GM23338 (cell line): ENCODE measurements at regions not wholly inside any gene's neighbourhood (a gene's known extent, or its start where the extent isn't known, plus 50 kb on each side); places are given as distances from the start of the nearest gene placed in this dataset.

Source experiments
- ATAC-seq: fragments of 200-7000 bp; cut with Tn5 transposase; 3 replicates; pipeline ENCODE4 v1.9.1; 2020
- DNase-seq: peaks from one replicate; pipeline ENCODE4 v3.0.0-alpha.2; 2015; ENCODE audit warnings: low spot score
- H2AFZ ChIP-seq: fragments of 200-600 bp; sonication (generic); 2 replicates; pipeline ENCODE4 v1.8.0; 2016; ENCODE audit warnings: antibody characterized with exemption, mild to moderate bottlenecking, moderate library complexity
- H3F3A ChIP-seq: fragments of 200-600 bp; sonication (generic); replicated peaks from 2 replicates; pipeline ENCODE4 v1.8.0; 2017; ENCODE audit warnings: antibody characterized with exemption, mixed run types, low read depth
- H3K27ac ChIP-seq: fragments of 200-600 bp; sonication (generic); 2 replicates; pipeline ENCODE4 v1.6.1; 2016; ENCODE audit warnings: low read depth
- H3K27me3 ChIP-seq: fragments of 200-600 bp; sonication (generic); 2 replicates; pipeline ENCODE4 v1.8.0; 2016; ENCODE audit warnings: mild to moderate bottlenecking, mixed run types, moderate library complexity; ENCODE audit not compliant: insufficient read depth
- H3K36me3 ChIP-seq: fragments of 200-600 bp; sonication (generic); 2 replicates; pipeline ENCODE4 v1.8.0; 2016; ENCODE audit warnings: mild to moderate bottlenecking; ENCODE audit not compliant: insufficient read depth
- H3K4me1 ChIP-seq: fragments of 200-600 bp; sonication (generic); 2 replicates; pipeline ENCODE4 v1.8.0; 2016; ENCODE audit warnings: mild to moderate bottlenecking, moderate library complexity; ENCODE audit not compliant: insufficient read depth
- H3K4me2 ChIP-seq: fragments of 200-600 bp; sonication (generic); 2 replicates; pipeline ENCODE4 v1.7.1; 2017; ENCODE audit warnings: mixed run types
- H3K4me3 ChIP-seq: fragments of 200-600 bp; sonication (generic); 2 replicates; pipeline ENCODE4 v1.6.1; 2016; ENCODE audit warnings: mixed run types
- H3K79me2 ChIP-seq: fragments of 200-600 bp; sonication (generic); replicated peaks from 2 replicates; pipeline ENCODE4 v1.8.0; 2017; ENCODE audit warnings: mild to moderate bottlenecking; ENCODE audit not compliant: insufficient read depth
- H3K9me2 ChIP-seq: fragments of 200-600 bp; sonication (generic); 2 replicates; pipeline ENCODE4 v1.8.0; 2017; ENCODE audit not compliant: insufficient read depth
- H4K20me1 ChIP-seq: fragments of 200-600 bp; sonication (generic); replicated peaks from 2 replicates; pipeline ENCODE4 v1.8.0; 2017; ENCODE audit warnings: mild to moderate bottlenecking; ENCODE audit not compliant: insufficient read depth
- H3K27ac Mint-ChIP-seq: 2 replicates; pipeline ENCODE4 v1.8.0; 2020; ENCODE audit warnings: inconsistent platforms, mild to moderate bottlenecking, moderate library complexity, mixed read lengths
- H3K27me3 Mint-ChIP-seq: 3 replicates; pipeline ENCODE4 v1.8.0; 2022; ENCODE audit warnings: low read depth, mild to moderate bottlenecking, moderate library complexity, mixed read lengths, inconsistent platforms; ENCODE audit not compliant: insufficient read depth, poor library complexity
- H3K36me3 Mint-ChIP-seq: 3 replicates; pipeline ENCODE4 v1.8.0; 2021; ENCODE audit warnings: low read depth, mild to moderate bottlenecking, inconsistent platforms, moderate library complexity, mixed read lengths
- H3K4me1 Mint-ChIP-seq: 3 replicates; pipeline ENCODE4 v1.8.0; 2020; ENCODE audit warnings: mild to moderate bottlenecking, inconsistent platforms, mixed read lengths
- H3K4me3 Mint-ChIP-seq: 3 replicates; pipeline ENCODE4 v1.8.0; 2021; ENCODE audit warnings: moderate library complexity, mild to moderate bottlenecking, inconsistent platforms, mixed read lengths
- H3K9me3 Mint-ChIP-seq: 3 replicates; pipeline ENCODE4 v1.8.0; 2020; ENCODE audit warnings: moderate library complexity, mild to moderate bottlenecking, inconsistent platforms, mixed read lengths
- EZH2 ChIP-seq: fragments of 200-600 bp; sonication (generic); IDR thresholded peaks from one replicate; pipeline ENCODE4 v1.8.0; 2017; ENCODE audit warnings: antibody characterized with exemption, mild to moderate bottlenecking, low read depth; ENCODE audit not compliant: unreplicated experiment
- JUNB ChIP-seq: IDR thresholded peaks from one replicate; pipeline ENCODE4 v1.6.1; 2016; ENCODE audit warnings: antibody characterized with exemption; ENCODE audit not compliant: unreplicated experiment
- NANOG ChIP-seq: IDR thresholded peaks from 2 replicates; pipeline ENCODE4 v1.6.1; 2016; ENCODE audit warnings: antibody characterized with exemption, borderline replicate concordance
- ZNF114 ChIP-seq: fragments of 250-450 bp; sonication (Bioruptor Pico); IDR thresholded peaks from 2 replicates; pipeline ENCODE4 v1.5.0; 2020; ENCODE audit warnings: mild to moderate bottlenecking, moderate library complexity
- TF ChIP-seq, protein P1 (sequence below), 2 experiments: fragments of 200-600 bp in 1 of 2; sonication (generic) in 1 of 2; conservative IDR thresholded peaks; 2 replicates each; pipeline versions ENCODE4 v1.5.1 to v1.6.1; 2016 to 2017; ENCODE audit warnings: antibody characterized with exemption in 2 of 2, low read depth in 2 of 2, mild to moderate bottlenecking in 2 of 2, moderate library complexity in 1 of 2
- TF ChIP-seq, protein P2 (sequence below): fragments of 250-450 bp; sonication (Bioruptor Pico); IDR thresholded peaks from 2 replicates; pipeline ENCODE4 v1.5.0; 2020; ENCODE audit warnings: mild to moderate bottlenecking, moderate library complexity

GRCh38 chr6:63507096-63507495 lies 65.2 kb upstream of the LOC128125822 start:
- H3K36me3 Mint-ChIP-seq, result no peaks in the 10 kb centered on the region
- H3K4me1 Mint-ChIP-seq, result no peaks in the 10 kb centered on the region; the same call in 2 of the 3 replicates
- Histone ChIP-seq H3K27me3 (no peaks in the 10 kb centered on the region), H2AFZ (no peak overlapping the region), H3K4me2 (no peak overlapping the region), H3K79me2 (no peaks in the 10 kb centered on the region), H3K36me3 (no peaks in the 10 kb centered on the region), H3K9me2 (no peaks in the 10 kb centered on the region), H3K27ac (no peak overlapping the region), H3K4me3 (no peak overlapping the region), H3K4me1 (no peaks in the 10 kb centered on the region), H4K20me1 (no peaks in the 10 kb centered on the region), H3F3A (no peaks in the 10 kb centered on the region)
- H3K27me3 Mint-ChIP-seq, result no peaks in the 10 kb centered on the region
- ATAC-seq (no peak), DNase-seq (no peak)
- no peak overlapping the region for H3K4me3 Mint-ChIP-seq
- H3K27ac Mint-ChIP-seq, result no peak overlapping the region
- H3K9me3 Mint-ChIP-seq, result peaks cover 4% of the 10 kb centered on the region; the same call in 2 of the 3 replicates
- TF ChIP-seq, protein P1, sequence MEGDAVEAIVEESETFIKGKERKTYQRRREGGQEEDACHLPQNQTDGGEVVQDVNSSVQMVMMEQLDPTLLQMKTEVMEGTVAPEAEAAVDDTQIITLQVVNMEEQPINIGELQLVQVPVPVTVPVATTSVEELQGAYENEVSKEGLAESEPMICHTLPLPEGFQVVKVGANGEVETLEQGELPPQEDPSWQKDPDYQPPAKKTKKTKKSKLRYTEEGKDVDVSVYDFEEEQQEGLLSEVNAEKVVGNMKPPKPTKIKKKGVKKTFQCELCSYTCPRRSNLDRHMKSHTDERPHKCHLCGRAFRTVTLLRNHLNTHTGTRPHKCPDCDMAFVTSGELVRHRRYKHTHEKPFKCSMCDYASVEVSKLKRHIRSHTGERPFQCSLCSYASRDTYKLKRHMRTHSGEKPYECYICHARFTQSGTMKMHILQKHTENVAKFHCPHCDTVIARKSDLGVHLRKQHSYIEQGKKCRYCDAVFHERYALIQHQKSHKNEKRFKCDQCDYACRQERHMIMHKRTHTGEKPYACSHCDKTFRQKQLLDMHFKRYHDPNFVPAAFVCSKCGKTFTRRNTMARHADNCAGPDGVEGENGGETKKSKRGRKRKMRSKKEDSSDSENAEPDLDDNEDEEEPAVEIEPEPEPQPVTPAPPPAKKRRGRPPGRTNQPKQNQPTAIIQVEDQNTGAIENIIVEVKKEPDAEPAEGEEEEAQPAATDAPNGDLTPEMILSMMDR (conservative IDR thresholded peaks at IDR 0.05; ENCODE audit: low read depth in 2 of 2), result peak in 1 of 2 experiments; percentile 40; a peak in 2 of 4 replicates
- TF ChIP-seq ZNF114 (CRISPR knock-in tag) (no peak), JUNB (no peak), NANOG (no peak), EZH2 (no peak)
- TF ChIP-seq, protein P2, sequence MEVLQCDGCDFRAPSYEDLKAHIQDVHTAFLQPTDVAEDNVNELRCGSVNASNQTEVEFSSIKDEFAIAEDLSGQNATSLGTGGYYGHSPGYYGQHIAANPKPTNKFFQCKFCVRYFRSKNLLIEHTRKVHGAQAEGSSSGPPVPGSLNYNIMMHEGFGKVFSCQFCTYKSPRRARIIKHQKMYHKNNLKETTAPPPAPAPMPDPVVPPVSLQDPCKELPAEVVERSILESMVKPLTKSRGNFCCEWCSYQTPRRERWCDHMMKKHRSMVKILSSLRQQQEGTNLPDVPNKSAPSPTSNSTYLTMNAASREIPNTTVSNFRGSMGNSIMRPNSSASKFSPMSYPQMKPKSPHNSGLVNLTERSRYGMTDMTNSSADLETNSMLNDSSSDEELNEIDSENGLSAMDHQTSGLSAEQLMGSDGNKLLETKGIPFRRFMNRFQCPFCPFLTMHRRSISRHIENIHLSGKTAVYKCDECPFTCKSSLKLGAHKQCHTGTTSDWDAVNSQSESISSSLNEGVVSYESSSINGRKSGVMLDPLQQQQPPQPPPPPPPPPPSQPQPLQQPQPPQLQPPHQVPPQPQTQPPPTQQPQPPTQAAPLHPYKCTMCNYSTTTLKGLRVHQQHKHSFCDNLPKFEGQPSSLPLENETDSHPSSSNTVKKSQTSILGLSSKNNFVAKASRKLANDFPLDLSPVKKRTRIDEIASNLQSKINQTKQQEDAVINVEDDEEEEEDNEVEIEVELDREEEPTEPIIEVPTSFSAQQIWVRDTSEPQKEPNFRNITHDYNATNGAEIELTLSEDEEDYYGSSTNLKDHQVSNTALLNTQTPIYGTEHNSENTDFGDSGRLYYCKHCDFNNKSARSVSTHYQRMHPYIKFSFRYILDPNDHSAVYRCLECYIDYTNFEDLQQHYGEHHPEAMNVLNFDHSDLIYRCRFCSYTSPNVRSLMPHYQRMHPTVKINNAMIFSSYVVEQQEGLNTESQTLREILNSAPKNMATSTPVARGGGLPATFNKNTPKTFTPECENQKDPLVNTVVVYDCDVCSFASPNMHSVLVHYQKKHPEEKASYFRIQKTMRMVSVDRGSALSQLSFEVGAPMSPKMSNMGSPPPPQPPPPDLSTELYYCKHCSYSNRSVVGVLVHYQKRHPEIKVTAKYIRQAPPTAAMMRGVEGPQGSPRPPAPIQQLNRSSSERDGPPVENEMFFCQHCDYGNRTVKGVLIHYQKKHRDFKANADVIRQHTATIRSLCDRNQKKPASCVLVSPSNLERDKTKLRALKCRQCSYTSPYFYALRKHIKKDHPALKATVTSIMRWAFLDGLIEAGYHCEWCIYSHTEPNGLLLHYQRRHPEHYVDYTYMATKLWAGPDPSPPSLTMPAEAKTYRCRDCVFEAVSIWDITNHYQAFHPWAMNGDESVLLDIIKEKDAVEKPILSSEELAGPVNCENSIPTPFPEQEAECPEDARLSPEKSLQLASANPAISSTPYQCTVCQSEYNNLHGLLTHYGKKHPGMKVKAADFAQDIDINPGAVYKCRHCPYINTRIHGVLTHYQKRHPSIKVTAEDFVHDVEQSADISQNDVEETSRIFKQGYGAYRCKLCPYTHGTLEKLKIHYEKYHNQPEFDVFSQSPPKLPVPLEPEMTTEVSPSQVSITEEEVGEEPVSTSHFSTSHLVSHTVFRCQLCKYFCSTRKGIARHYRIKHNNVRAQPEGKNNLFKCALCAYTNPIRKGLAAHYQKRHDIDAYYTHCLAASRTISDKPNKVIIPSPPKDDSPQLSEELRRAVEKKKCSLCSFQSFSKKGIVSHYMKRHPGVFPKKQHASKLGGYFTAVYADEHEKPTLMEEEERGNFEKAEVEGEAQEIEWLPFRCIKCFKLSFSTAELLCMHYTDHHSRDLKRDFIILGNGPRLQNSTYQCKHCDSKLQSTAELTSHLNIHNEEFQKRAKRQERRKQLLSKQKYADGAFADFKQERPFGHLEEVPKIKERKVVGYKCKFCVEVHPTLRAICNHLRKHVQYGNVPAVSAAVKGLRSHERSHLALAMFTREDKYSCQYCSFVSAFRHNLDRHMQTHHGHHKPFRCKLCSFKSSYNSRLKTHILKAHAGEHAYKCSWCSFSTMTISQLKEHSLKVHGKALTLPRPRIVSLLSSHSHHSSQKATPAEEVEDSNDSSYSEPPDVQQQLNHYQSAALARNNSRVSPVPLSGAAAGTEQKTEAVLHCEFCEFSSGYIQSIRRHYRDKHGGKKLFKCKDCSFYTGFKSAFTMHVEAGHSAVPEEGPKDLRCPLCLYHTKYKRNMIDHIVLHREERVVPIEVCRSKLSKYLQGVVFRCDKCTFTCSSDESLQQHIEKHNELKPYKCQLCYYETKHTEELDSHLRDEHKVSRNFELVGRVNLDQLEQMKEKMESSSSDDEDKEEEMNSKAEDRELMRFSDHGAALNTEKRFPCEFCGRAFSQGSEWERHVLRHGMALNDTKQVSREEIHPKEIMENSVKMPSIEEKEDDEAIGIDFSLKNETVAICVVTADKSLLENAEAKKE (CRISPR knock-in tag), result no peak
